NOMO-1 (cell line): ENCODE measurements at regions not wholly inside any gene's neighbourhood (a gene's known extent, or its start where the extent isn't known, plus 50 kb on each side); places are given as distances from the start of the nearest gene placed in this dataset.

Source experiments
- DNase-seq, 2 experiments: peaks; one replicate each; lab custom pipeline; 2025; ENCODE audit not compliant: unreplicated experiment in 2 of 2; lab: John Stamatoyannopoulos, UW

GRCh38 chr13:105996391-105997025 is 539.0 kb downstream of the EFNB2 start:
- no peak for DNase-seq

- DNase-seq = no peak
Observed at GRCh38 chr13:105994340-105994739, 541.1 kb downstream of the EFNB2 start.

- no peak for DNase-seq
Observed at GRCh38 chr13:105991622-105992277, 543.7 kb downstream of the EFNB2 start.

- no peak for DNase-seq
Observed at GRCh38 chr13:105991131-105991530, 544.3 kb downstream of the EFNB2 start.

GRCh38 chr13:105990256-105990958 is 545.1 kb downstream of the EFNB2 start:
- DNase-seq = no peak

GRCh38 chr13:105984646-105985045 is 550.8 kb downstream of the EFNB2 start:
- no peak for DNase-seq

- no peak for DNase-seq
Observed at GRCh38 chr13:105984236-105984635, 551.2 kb downstream of the EFNB2 start.

GRCh38 chr13:105982219-105982930 is 553.1 kb downstream of the EFNB2 start:
- no peak for DNase-seq

GRCh38 chr13:105979131-105980011 is 556.1 kb downstream of the EFNB2 start:
- DNase-seq = no peak

- no peak for DNase-seq
Observed at GRCh38 chr13:105974380-105974779, 561.1 kb downstream of the EFNB2 start.

- DNase-seq = no peak
Observed at GRCh38 chr13:105972811-105973590, 562.5 kb downstream of the EFNB2 start.

- DNase-seq = no peak
Observed at GRCh38 chr13:105972306-105972721, 563.1 kb downstream of the EFNB2 start.

- DNase-seq = no peak
Observed at GRCh38 chr13:105971738-105972137, 563.7 kb downstream of the EFNB2 start.

GRCh38 chr13:105971312-105971711 is 564.1 kb downstream of the EFNB2 start:
- DNase-seq = no peak

GRCh38 chr13:105969761-105970160 is 565.7 kb downstream of the EFNB2 start:
- no peak for DNase-seq

- no peak for DNase-seq
Observed at GRCh38 chr13:105965910-105966309, 569.6 kb downstream of the EFNB2 start.

- no peak for DNase-seq
Observed at GRCh38 chr13:105962080-105962479, 573.4 kb downstream of the EFNB2 start.

- no peak for DNase-seq
Observed at GRCh38 chr13:105961438-105961837, 574.0 kb downstream of the EFNB2 start.

GRCh38 chr13:105960326-105960725 is 575.1 kb downstream of the EFNB2 start:
- DNase-seq = no peak

GRCh38 chr13:105959876-105960275 is 575.6 kb downstream of the EFNB2 start:
- DNase-seq = no peak
